Erythroblast (primary cell): ENCODE measurements at regions not wholly inside any gene's neighbourhood (a gene's known extent, or its start where the extent isn't known, plus 50 kb on each side); places are given as distances from the start of the nearest gene placed in this dataset.
"Not testable (repeated sequence)": the region's sequence is repeated elsewhere in the genome, so short reads cannot be mapped to it uniquely, and the experiment has no call there.

ENCODE experiments used
- GATA1 ChIP-seq: IDR thresholded peaks from 2 replicates; pipeline ENCODE4 v1.6.1; 2011; ENCODE audit warnings: low read depth, mild to moderate bottlenecking, control low read depth, low read length, moderate library complexity
- POLR2A ChIP-seq: IDR thresholded peaks from 2 replicates; pipeline ENCODE4 v1.6.1; 2011; ENCODE audit warnings: mild to moderate bottlenecking, low read length

DNA sequence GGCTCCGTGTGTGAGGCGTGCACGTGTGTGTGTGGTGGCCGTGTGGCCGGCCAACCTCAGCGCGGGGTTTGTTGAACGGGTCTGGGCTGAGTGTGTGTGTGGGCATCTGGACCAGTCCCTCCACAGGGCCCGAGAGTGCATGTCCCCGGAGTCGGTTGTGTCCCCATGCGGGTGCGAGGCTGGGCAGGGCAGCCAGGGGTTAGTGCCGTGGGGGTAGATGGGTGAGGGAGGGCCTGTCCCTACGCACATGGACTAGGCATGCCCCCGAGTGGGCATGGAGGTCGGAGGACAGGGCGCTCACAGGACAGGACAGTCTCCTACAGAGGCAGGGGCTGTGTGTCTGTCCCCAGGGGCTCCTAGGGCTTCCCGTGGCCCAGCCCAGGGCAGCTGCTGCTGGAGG, 116.1 kb downstream of the TMEM121 start:
- TF ChIP-seq POLR2A, GATA1: not testable (repeated sequence)
